ENCODE measurements at regions not wholly inside any gene's neighbourhood (a gene's known extent, or its start where the extent isn't known, plus 50 kb on each side); places are given as distances from the start of the nearest gene placed in this dataset.

DNA sequence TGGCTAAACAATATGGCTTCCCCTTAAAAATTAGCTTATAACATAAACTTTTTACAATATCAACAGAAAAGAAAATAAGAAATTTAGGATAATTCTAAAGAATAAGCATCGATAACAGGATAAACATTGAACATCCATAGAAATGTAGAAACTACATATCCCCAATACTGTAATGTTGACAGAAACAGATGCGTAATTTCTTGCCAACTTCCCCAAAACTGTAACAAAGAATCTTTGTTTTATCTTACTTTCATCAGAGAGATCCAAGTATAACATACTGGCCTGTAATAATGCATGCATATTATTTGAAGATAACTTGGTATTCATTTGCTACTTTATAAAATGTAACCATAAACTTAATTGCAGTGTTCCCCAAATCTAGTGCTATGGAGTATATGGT lies 339.9 kb downstream of the ARL4A start:
- Histone ChIP-seq H3K4me3 (ENCODE audit: control extremely low read depth in 1 of 5, extremely low read depth in 1 of 5, insufficient read depth in 1 of 5, low read depth in 2 of 5, low read length in 4 of 5) (no peak overlapping the region), H3K4me1 (ENCODE audit: control insufficient read depth in 2 of 2, insufficient read depth in 2 of 2, low read length in 2 of 2) (no peaks in the 10 kb centered on the region), H3K9ac (ENCODE audit: low read length) (no peak overlapping the region), H3K27me3 (replicated peaks in 1 of 4; ENCODE audit: control extremely low read depth in 1 of 4, control insufficient read depth in 3 of 4, insufficient read depth in 4 of 4, low read length in 3 of 4) (no peaks in the 10 kb centered on the region), H3K27ac (ENCODE audit: low read length in 2 of 2) (no peak overlapping the region), H3K36me3 (replicated peaks in 1 of 2; ENCODE audit: control extremely low read depth in 1 of 2, control insufficient read depth in 1 of 2, extremely low read depth in 1 of 2, insufficient read depth in 2 of 2, low read length in 1 of 2) (no peaks in the 10 kb centered on the region), H3K79me2 (ENCODE audit: control insufficient read depth, insufficient read depth, low read length) (no peaks in the 10 kb centered on the region), H3K4me2 (replicated peaks; ENCODE audit: low read depth, low read length, poor library complexity, severe bottlenecking) (no peak overlapping the region), H3K9me3 (ENCODE audit: control extremely low read depth in 1 of 3, control insufficient read depth in 2 of 3, insufficient read depth in 1 of 3, low read length in 2 of 3) (no peaks in the 10 kb centered on the region), H4K20me1 (ENCODE audit: control insufficient read depth, insufficient read depth, low read length, poor library complexity, severe bottlenecking) (no peaks in the 10 kb centered on the region), H2AFZ (ENCODE audit: insufficient read depth, low read depth, low read length, poor library complexity, severe bottlenecking) (no peak overlapping the region)
- no peaks in the 10 kb centered on the region for H3K4me1 Mint-ChIP-seq
- intact Hi-C loops (cut with micrococcal nuclease) = no loop called here
- H3K27me3 Mint-ChIP-seq = no peaks in the 10 kb centered on the region
- TF ChIP-seq EZH2 (IDR thresholded peaks at IDR 0.05; ENCODE audit: borderline replicate concordance, insufficient read depth, low read depth, low read length, poor library complexity, severe bottlenecking) = no peak
- CTCF ChIA-PET = no interaction called here
- H3K4me3 Mint-ChIP-seq = no peak overlapping the region
- DNase-seq (no peak), ATAC-seq (ENCODE audit: low read depth) (no peak)
- WGBS (ENCODE audit: insufficient coverage) = no CpG with 5 or more reads among the region's 2 CpGs
- H3K27ac Mint-ChIP-seq = no peak overlapping the region
- H3K9me3 Mint-ChIP-seq (ENCODE audit: insufficient read depth) = no peaks in the 10 kb centered on the region
- POLR2A ChIA-PET = no interaction called here

DNA sequence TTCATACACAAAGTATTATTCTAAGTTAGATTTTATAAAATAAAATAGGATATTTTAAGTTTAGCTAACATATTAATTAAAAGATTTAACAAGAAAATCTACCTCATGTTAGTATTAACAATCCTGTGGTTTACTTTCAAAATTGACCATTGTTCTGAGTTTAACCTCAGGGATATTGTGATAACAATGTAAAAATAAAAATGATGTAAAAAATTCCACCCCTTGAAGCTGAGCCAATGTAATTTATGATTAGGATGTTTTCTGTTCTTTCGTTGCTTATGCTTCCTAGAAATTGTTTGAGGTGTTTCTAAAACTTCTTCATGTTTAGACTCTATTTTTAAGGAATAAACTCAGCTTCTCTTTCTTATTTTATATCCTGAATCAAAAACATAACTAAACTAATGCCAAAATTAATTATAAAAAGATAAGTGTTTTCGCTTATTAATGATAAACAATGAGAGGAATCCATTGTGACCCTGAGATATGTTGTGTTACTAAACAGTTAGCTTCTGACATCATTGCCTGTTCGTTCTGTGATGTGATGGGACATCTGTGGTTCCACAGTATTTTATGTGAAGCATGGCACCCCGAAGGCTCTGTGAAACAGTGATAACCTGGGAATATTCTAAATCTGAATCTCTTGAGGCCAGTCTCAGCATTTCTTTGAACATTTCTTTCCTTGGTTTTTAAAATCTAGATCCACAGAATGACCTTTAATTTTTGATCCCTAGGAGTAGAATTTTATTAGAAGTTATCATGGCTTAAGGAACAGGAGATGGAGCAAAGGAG lies 340.8 kb downstream of the ARL4A start:
- ATAC-seq (ENCODE audit: low read depth) = no peak
- CTCF ChIA-PET = no interaction called here
- intact Hi-C loops (cut with micrococcal nuclease) = no loop called here
- Histone ChIP-seq H3K4me1 (ENCODE audit: control insufficient read depth in 2 of 2, insufficient read depth in 2 of 2, low read length in 2 of 2) (no peaks in the 10 kb centered on the region), H4K20me1 (ENCODE audit: control insufficient read depth, insufficient read depth, low read length, poor library complexity, severe bottlenecking) (no peaks in the 10 kb centered on the region), H3K27ac (ENCODE audit: low read length in 2 of 2) (no peak overlapping the region), H3K27me3 (replicated peaks in 1 of 4; ENCODE audit: control extremely low read depth in 1 of 4, control insufficient read depth in 3 of 4, insufficient read depth in 4 of 4, low read length in 3 of 4) (no peaks in the 10 kb centered on the region), H3K4me3 (ENCODE audit: control extremely low read depth in 1 of 5, extremely low read depth in 1 of 5, insufficient read depth in 1 of 5, low read depth in 2 of 5, low read length in 4 of 5) (no peak overlapping the region), H3K79me2 (ENCODE audit: control insufficient read depth, insufficient read depth, low read length) (no peaks in the 10 kb centered on the region), H3K4me2 (replicated peaks; ENCODE audit: low read depth, low read length, poor library complexity, severe bottlenecking) (no peak overlapping the region), H2AFZ (ENCODE audit: insufficient read depth, low read depth, low read length, poor library complexity, severe bottlenecking) (no peak overlapping the region), H3K36me3 (replicated peaks in 1 of 2; ENCODE audit: control extremely low read depth in 1 of 2, control insufficient read depth in 1 of 2, extremely low read depth in 1 of 2, insufficient read depth in 2 of 2, low read length in 1 of 2) (no peaks in the 10 kb centered on the region), H3K9me3 (ENCODE audit: control extremely low read depth in 1 of 3, control insufficient read depth in 2 of 3, insufficient read depth in 1 of 3, low read length in 2 of 3) (no peaks in the 10 kb centered on the region), H3K9ac (ENCODE audit: low read length) (no peak overlapping the region)
- WGBS (ENCODE audit: insufficient coverage) = 70% methylated on average over 2 of the region's 4 CpGs
- Mint-ChIP-seq H3K4me3 (no peak overlapping the region), H3K27me3 (no peaks in the 10 kb centered on the region), H3K9me3 (ENCODE audit: insufficient read depth) (no peaks in the 10 kb centered on the region), H3K27ac (no peak overlapping the region), H3K4me1 (no peaks in the 10 kb centered on the region)
- no peak for DNase-seq
- POLR2A ChIA-PET = interaction anchor here (0.5 kb wide), 1 partner anchor 82 kb away, joined by 3 read pairs; no protein-coding TSS in a partner anchor
- no peak for TF ChIP-seq EZH2 (IDR thresholded peaks at IDR 0.05; ENCODE audit: borderline replicate concordance, insufficient read depth, low read depth, low read length, poor library complexity, severe bottlenecking)
- TF ChIP-seq, protein P1, sequence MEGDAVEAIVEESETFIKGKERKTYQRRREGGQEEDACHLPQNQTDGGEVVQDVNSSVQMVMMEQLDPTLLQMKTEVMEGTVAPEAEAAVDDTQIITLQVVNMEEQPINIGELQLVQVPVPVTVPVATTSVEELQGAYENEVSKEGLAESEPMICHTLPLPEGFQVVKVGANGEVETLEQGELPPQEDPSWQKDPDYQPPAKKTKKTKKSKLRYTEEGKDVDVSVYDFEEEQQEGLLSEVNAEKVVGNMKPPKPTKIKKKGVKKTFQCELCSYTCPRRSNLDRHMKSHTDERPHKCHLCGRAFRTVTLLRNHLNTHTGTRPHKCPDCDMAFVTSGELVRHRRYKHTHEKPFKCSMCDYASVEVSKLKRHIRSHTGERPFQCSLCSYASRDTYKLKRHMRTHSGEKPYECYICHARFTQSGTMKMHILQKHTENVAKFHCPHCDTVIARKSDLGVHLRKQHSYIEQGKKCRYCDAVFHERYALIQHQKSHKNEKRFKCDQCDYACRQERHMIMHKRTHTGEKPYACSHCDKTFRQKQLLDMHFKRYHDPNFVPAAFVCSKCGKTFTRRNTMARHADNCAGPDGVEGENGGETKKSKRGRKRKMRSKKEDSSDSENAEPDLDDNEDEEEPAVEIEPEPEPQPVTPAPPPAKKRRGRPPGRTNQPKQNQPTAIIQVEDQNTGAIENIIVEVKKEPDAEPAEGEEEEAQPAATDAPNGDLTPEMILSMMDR (IDR thresholded peaks at IDR 0.05) = no peak
